HEK293 (cell line): ENCODE measurements at regions not wholly inside any gene's neighbourhood (a gene's known extent, or its start where the extent isn't known, plus 50 kb on each side); places are given as distances from the start of the nearest gene placed in this dataset.

ENCODE experiments used
- CTCF ChIA-PET: fragments of 350-600 bp; formaldehyde crosslinking; extraction: SDS; loops from one replicate; lab custom pipeline; 2021; ENCODE audit warnings: antibody characterized with exemption; lab: Yijun Ruan, JAX
- POLR2A ChIA-PET: fragments of 300-600 bp; formaldehyde crosslinking; extraction: SDS; loops from one replicate; lab custom pipeline; 2020; ENCODE audit warnings: antibody characterized with exemption, inconsistent platforms; lab: Yijun Ruan, JAX
- H3K27ac ChIP-seq: fragments of 200-500 bp; sonication (Bioruptor generic); 2 replicates; pipeline ENCODE4 v1.5.1; 2014; ENCODE audit warnings: low read depth, low read length, control low read depth, inconsistent platforms; ENCODE audit errors: extremely low read depth
- H3K36me3 ChIP-seq, 2 experiments: fragments of 200-500 bp in 1 of 2; sonication (Bioruptor generic) in 1 of 2; 1 replicate in 1 of 2; 2 replicates in 1 of 2; pipeline ENCODE4 v1.5.1; 2014 to 2017; ENCODE audit warnings: inconsistent platforms in 2 of 2, low read length in 2 of 2; ENCODE audit not compliant: control insufficient read depth in 2 of 2, insufficient read depth in 1 of 2
- H3K4me1 ChIP-seq: fragments of 200-500 bp; sonication (Bioruptor generic); 2 replicates; pipeline ENCODE4 v1.5.1; 2014; ENCODE audit warnings: mild to moderate bottlenecking, low read length, inconsistent platforms; ENCODE audit not compliant: control insufficient read depth, insufficient read depth
- H3K4me3 ChIP-seq: 2 replicates; pipeline ENCODE4 v1.5.1; 2011; ENCODE audit warnings: low read depth, mild to moderate bottlenecking, control low read depth, low read length, moderate library complexity
- H3K9me3 ChIP-seq: fragments of 200-500 bp; sonication (Bioruptor generic); 2 replicates; pipeline ENCODE4 v1.5.1; 2014; ENCODE audit warnings: low read depth, low read length, inconsistent platforms; ENCODE audit not compliant: control insufficient read depth, insufficient read depth
- BCL11B ChIP-seq: fragments of 450-650 bp; formaldehyde crosslinking; IDR thresholded peaks from 2 replicates; pipeline ENCODE4 v1.5.1; 2016; ENCODE audit warnings: low read depth, missing biosample characterization, missing genetic modification characterization
- FEZF1 ChIP-seq: fragments of 450-650 bp; formaldehyde crosslinking; IDR thresholded peaks from 2 replicates; pipeline ENCODE4 v1.5.1; 2016; ENCODE audit warnings: missing biosample characterization, missing genetic modification characterization
- KLF16 ChIP-seq: fragments of 450-650 bp; formaldehyde crosslinking; IDR thresholded peaks from 2 replicates; pipeline ENCODE4 v1.5.1; 2017; ENCODE audit warnings: missing biosample characterization, missing genetic modification characterization
- OVOL3 ChIP-seq: fragments of 450-650 bp; formaldehyde crosslinking; IDR thresholded peaks from 2 replicates; pipeline ENCODE4 v1.5.1; 2016; ENCODE audit warnings: missing biosample characterization, missing genetic modification characterization
- PRDM1 ChIP-seq: fragments of 450-650 bp; formaldehyde crosslinking; IDR thresholded peaks from 2 replicates; pipeline ENCODE4; 2016; ENCODE audit warnings: missing biosample characterization, missing genetic modification characterization
- PRDM6 ChIP-seq: fragments of 450-650 bp; formaldehyde crosslinking; IDR thresholded peaks from 2 replicates; pipeline ENCODE4 v1.5.1; 2017; ENCODE audit warnings: missing biosample characterization, missing genetic modification characterization
- SCRT1 ChIP-seq: fragments of 450-650 bp; formaldehyde crosslinking; IDR thresholded peaks from 2 replicates; pipeline ENCODE4 v1.5.1; 2016; ENCODE audit warnings: missing biosample characterization, missing genetic modification characterization, borderline replicate concordance
- SCRT2 ChIP-seq: fragments of 450-650 bp; formaldehyde crosslinking; IDR thresholded peaks from 2 replicates; pipeline ENCODE4 v1.5.1; 2016; ENCODE audit warnings: missing biosample characterization, missing genetic modification characterization
- ZNF114 ChIP-seq: fragments of 450-650 bp; formaldehyde crosslinking; IDR thresholded peaks from 2 replicates; pipeline ENCODE4 v1.5.0; 2017; ENCODE audit warnings: missing biosample characterization, missing genetic modification characterization
- ZNF140 ChIP-seq: fragments of 450-650 bp; formaldehyde crosslinking; IDR thresholded peaks from 2 replicates; pipeline ENCODE4 v1.5.1; 2016; ENCODE audit warnings: missing biosample characterization, missing genetic modification characterization
- ZNF202 ChIP-seq: fragments of 450-650 bp; formaldehyde crosslinking; IDR thresholded peaks from 2 replicates; pipeline ENCODE4 v1.5.1; 2016; ENCODE audit warnings: missing biosample characterization, missing genetic modification characterization, borderline replicate concordance
- ZNF274 ChIP-seq, 2 experiments: fragments of 200-500 bp in 1 of 2; fragments of 450-650 bp in 1 of 2; sonication (Bioruptor generic) in 1 of 2; formaldehyde crosslinking in 1 of 2; IDR thresholded peaks; 2 replicates each; pipeline versions ENCODE4 v1.5.1 to v1.6.1; 2014 to 2016; ENCODE audit warnings: borderline replicate concordance in 1 of 2, inconsistent platforms in 1 of 2, low read length in 1 of 2, missing biosample characterization in 1 of 2, missing genetic modification characterization in 1 of 2
- ZNF544 ChIP-seq: fragments of 450-650 bp; formaldehyde crosslinking; IDR thresholded peaks from 2 replicates; pipeline ENCODE4 v1.5.0; 2017; ENCODE audit warnings: missing biosample characterization, missing genetic modification characterization
- ZNF654 ChIP-seq: fragments of 450-650 bp; formaldehyde crosslinking; IDR thresholded peaks from 2 replicates; pipeline ENCODE4 v1.5.1; 2016; ENCODE audit warnings: low read depth, missing biosample characterization, missing genetic modification characterization
- ZNF692 ChIP-seq: fragments of 450-650 bp; formaldehyde crosslinking; IDR thresholded peaks from 2 replicates; pipeline ENCODE4 v1.5.1; 2016; ENCODE audit warnings: missing biosample characterization, missing genetic modification characterization
- ZNF785 ChIP-seq: fragments of 450-650 bp; formaldehyde crosslinking; IDR thresholded peaks from 2 replicates; pipeline ENCODE4 v1.5.1; 2016; ENCODE audit warnings: missing biosample characterization, missing genetic modification characterization

- TF ChIP-seq ZNF785 (no peak), KLF16 (no peak), ZNF114 (tag by site-specific recombination) (no peak), SCRT2 (tag by site-specific recombination) (peak; percentile 64; the same call in 1 of the 2 replicates), BCL11B (tag by site-specific recombination) (no peak), ZNF654 (tag by site-specific recombination) (no peak), ZNF202 (tag by site-specific recombination) (no peak), ZNF544 (no peak)
These were observed 464.5 kb downstream of the USP25 start (continued) for GRCh38 chr21:16194095-16194787.

- POLR2A ChIA-PET = interaction anchor here (1.2 kb wide), 1 partner anchor 135 kb away, joined by 4 read pairs; no protein-coding TSS in a partner anchor
- TF ChIP-seq ZNF274 (IDR thresholded peaks at IDR 0.05; ENCODE audit: low read length) (no peak), ZNF274 (tag by site-specific recombination; IDR thresholded peaks at IDR 0.05; ENCODE audit: borderline replicate concordance) (no peak), ZNF692 (tag by site-specific recombination) (0 out of 2 replicates have a peak, but pooled peaks have one; percentile 7)
- Histone ChIP-seq H3K27ac (peak overlapping the region; percentile 84), H3K4me3 (peak overlapping the region; percentile 33), H3K4me1 (peaks cover 14% of the 10 kb centered on the region), H3K36me3 (no peaks in the 10 kb centered on the region), H3K9me3 (peaks cover 3% of the 10 kb centered on the region; the same call in 1 of the 2 replicates)
- CTCF ChIA-PET = interaction anchor here (1.1 to 1.5 kb wide), 3 partner anchors 12 to 133 kb away, joined by 3 to 4 read pairs (median 4); no protein-coding TSS in a partner anchor
These were observed 465.2 kb downstream of the USP25 start for GRCh38 chr21:16194788-16195537.

GRCh38 chr21:16195538-16195910 is 465.7 kb downstream of the USP25 start:
- Histone ChIP-seq H3K36me3 (no peaks in the 10 kb centered on the region), H3K4me3 (no peak overlapping the region), H3K9me3 (peaks cover 3% of the 10 kb centered on the region; the same call in 1 of the 2 replicates), H3K4me1 (peaks cover 14% of the 10 kb centered on the region), H3K27ac (peak overlapping the region; percentile 84)
- ChIA-PET CTCF (interaction anchor here (0.7 to 1.5 kb wide), 3 partner anchors 11 to 133 kb away, joined by 3 to 4 read pairs (median 3); no protein-coding TSS in a partner anchor), POLR2A (no interaction called here)
- TF ChIP-seq PRDM1 (peak; percentile 36; the same call in 1 of the 2 replicates), ZNF140 (tag by site-specific recombination) (no peak), FEZF1 (no peak), PRDM6 (tag by site-specific recombination) (peak; percentile 78)

- ChIA-PET POLR2A (no interaction called here), CTCF (interaction anchor here (0.7 to 1.5 kb wide), 3 partner anchors 11 to 132 kb away, joined by 3 to 4 read pairs (median 3); no protein-coding TSS in a partner anchor)
- H3K27ac ChIP-seq = peak overlapping the region; percentile 84
- peaks cover 14% of the 10 kb centered on the region for H3K4me1 ChIP-seq
- peaks cover 3% of the 10 kb centered on the region; the same call in 1 of the 2 replicates for H3K9me3 ChIP-seq
- no peak overlapping the region; the same call in 1 of the 2 replicates for H3K4me3 ChIP-seq
- no peaks in the 10 kb centered on the region for H3K36me3 ChIP-seq
- TF ChIP-seq SCRT1 (tag by site-specific recombination) (0 out of 2 replicates have a peak, but pooled peaks have one; percentile 17), OVOL3 (no peak)
These were observed 466.2 kb downstream of the USP25 start for GRCh38 chr21:16196001-16196400.
